ENCODE measurements at regions not wholly inside any gene's neighbourhood (a gene's known extent, or its start where the extent isn't known, plus 50 kb on each side); places are given as distances from the start of the nearest gene placed in this dataset.

DNA sequence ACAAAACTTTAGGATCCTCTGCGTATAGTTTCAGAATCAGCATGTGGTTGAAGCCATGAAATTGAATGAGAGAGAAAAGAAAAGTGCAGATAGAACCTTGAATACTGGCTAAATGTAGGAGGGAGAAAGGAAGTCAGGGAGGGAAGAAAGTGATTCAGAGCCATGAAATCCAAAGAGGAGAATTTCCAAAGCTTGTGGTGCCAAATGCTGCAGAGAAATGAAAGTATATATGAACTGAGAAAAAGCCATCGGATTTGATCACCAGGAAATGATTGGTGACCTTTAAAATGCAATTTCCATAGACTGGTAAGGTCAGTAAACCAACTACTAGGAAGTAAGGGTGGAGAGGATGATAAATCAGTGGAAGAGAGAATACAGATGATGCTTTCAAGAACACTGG lies 142.3 kb downstream of the TFAP2A start:
- no peaks in the 10 kb centered on the region for H4K20me1 ChIP-seq (ENCODE audit: insufficient read depth)
- TF ChIP-seq SRF (IDR thresholded peaks at IDR 0.05; ENCODE audit: low read depth) (no peak), YY1 (IDR thresholded peaks at IDR 0.05; ENCODE audit: extremely low read depth, insufficient replicate concordance, low read depth, low read length) (no peak), RAD21 (IDR thresholded peaks at IDR 0.05; ENCODE audit: low read depth) (no peak), ZFX (IDR thresholded peaks at IDR 0.05) (no peak), SP1 (IDR thresholded peaks at IDR 0.05; ENCODE audit: low read depth) (no peak), EZH2phosphoT487 (IDR thresholded peaks at IDR 0.05; ENCODE audit: borderline replicate concordance) (no peak), POLR2A (IDR thresholded peaks at IDR 0.05; ENCODE audit: borderline replicate concordance, extremely low read depth, insufficient read depth, insufficient read length) (no peak), ELF1 (IDR thresholded peaks at IDR 0.05; ENCODE audit: borderline replicate concordance, low read depth) (no peak), CTCF (IDR thresholded peaks at IDR 0.05 in 2 of 3, conservative IDR thresholded peaks at IDR 0.05 in 1 of 3; ENCODE audit: borderline replicate concordance in 1 of 3, insufficient read depth in 1 of 3, low read depth in 2 of 3, low read length in 2 of 3) (no peak), ZNF274 (IDR thresholded peaks at IDR 0.05; ENCODE audit: low read depth, low read length) (no peak), POLR2AphosphoS5 (IDR thresholded peaks at IDR 0.05; ENCODE audit: low read depth, low read length) (no peak), CEBPB (IDR thresholded peaks at IDR 0.05; ENCODE audit: low read depth) (no peak), FOSL1 (IDR thresholded peaks at IDR 0.05; ENCODE audit: low read depth) (no peak), EZH2 (IDR thresholded peaks at IDR 0.05) (no peak)
- TF ChIP-seq, protein P1, sequence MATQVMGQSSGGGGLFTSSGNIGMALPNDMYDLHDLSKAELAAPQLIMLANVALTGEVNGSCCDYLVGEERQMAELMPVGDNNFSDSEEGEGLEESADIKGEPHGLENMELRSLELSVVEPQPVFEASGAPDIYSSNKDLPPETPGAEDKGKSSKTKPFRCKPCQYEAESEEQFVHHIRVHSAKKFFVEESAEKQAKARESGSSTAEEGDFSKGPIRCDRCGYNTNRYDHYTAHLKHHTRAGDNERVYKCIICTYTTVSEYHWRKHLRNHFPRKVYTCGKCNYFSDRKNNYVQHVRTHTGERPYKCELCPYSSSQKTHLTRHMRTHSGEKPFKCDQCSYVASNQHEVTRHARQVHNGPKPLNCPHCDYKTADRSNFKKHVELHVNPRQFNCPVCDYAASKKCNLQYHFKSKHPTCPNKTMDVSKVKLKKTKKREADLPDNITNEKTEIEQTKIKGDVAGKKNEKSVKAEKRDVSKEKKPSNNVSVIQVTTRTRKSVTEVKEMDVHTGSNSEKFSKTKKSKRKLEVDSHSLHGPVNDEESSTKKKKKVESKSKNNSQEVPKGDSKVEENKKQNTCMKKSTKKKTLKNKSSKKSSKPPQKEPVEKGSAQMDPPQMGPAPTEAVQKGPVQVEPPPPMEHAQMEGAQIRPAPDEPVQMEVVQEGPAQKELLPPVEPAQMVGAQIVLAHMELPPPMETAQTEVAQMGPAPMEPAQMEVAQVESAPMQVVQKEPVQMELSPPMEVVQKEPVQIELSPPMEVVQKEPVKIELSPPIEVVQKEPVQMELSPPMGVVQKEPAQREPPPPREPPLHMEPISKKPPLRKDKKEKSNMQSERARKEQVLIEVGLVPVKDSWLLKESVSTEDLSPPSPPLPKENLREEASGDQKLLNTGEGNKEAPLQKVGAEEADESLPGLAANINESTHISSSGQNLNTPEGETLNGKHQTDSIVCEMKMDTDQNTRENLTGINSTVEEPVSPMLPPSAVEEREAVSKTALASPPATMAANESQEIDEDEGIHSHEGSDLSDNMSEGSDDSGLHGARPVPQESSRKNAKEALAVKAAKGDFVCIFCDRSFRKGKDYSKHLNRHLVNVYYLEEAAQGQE (IDR thresholded peaks at IDR 0.05; ENCODE audit: low read depth), result no peak
- BruUV-seq (replicated peaks), result no TSS peak
- DNase-seq (ENCODE audit: low read depth, low spot score), result no peak
- intact Hi-C loops (cut with micrococcal nuclease), result no loop called here
- H3K27ac ChIP-seq (ENCODE audit: low read depth, low read length), result no peak overlapping the region
- POLR2A ChIA-PET, result no interaction called here
- H3K4me1 ChIP-seq (ENCODE audit: control insufficient read depth in 1 of 2, insufficient read depth in 2 of 2, low read length in 2 of 2), result peaks cover 0 to 4% of the 10 kb centered on the region in 2 experiments; a peak in 2 of 4 replicates
- no peaks in the 10 kb centered on the region for H3K27me3 ChIP-seq (ENCODE audit: insufficient read depth, low read length)
- H2AFZ ChIP-seq (ENCODE audit: low read depth, low read length, poor library complexity, severe bottlenecking), result no peak overlapping the region
- H3K4me3 ChIP-seq (replicated peaks in 1 of 2; ENCODE audit: low read depth in 1 of 2, low read length in 2 of 2), result no peak overlapping the region
- RAD21 ChIA-PET (ENCODE audit: low non-redundant PET in 1 of 2, low total read pairs in 2 of 2, uncharacterized antibody in 2 of 2, unreplicated experiment in 2 of 2), result no interaction called here
- H3K9me3 ChIP-seq (ENCODE audit: control insufficient read depth in 1 of 2, insufficient read depth in 1 of 2, low read depth in 1 of 2, low read length in 2 of 2), result no peaks in the 10 kb centered on the region
- H3K9me2 ChIP-seq (ENCODE audit: insufficient read depth), result no peaks in the 10 kb centered on the region
- CTCF ChIA-PET, result no interaction called here
- H3K79me2 ChIP-seq (ENCODE audit: insufficient read depth, low read length), result no peaks in the 10 kb centered on the region
- ATAC-seq, result no peak
- no peak overlapping the region for H3K4me2 ChIP-seq (ENCODE audit: low read length)
- H3K36me3 ChIP-seq (ENCODE audit: control insufficient read depth in 1 of 2, insufficient read depth in 2 of 2, low read length in 2 of 2), result no peaks in the 10 kb centered on the region
- no peak overlapping the region for H3K9ac ChIP-seq (ENCODE audit: low read length)
